Colonic mucosa (tissue), 4 donors: ENCODE measurements at regions not wholly inside any gene's neighbourhood (a gene's known extent, or its start where the extent isn't known, plus 50 kb on each side); places are given as distances from the start of the nearest gene placed in this dataset.

Experiments
- DNase-seq: peaks from one replicate; pipeline ENCODE4 v3.0.0-alpha.2; 2020
- H3K27ac ChIP-seq: fragments of 200-600 bp; one replicate; pipeline ENCODE4 v1.8.0; 2021
- H3K27me3 ChIP-seq: fragments of 200-600 bp; one replicate; pipeline ENCODE4 v1.8.0; 2021
- H3K36me3 ChIP-seq: fragments of 200-600 bp; one replicate; pipeline ENCODE4 v1.8.0; 2021
- H3K4me1 ChIP-seq: fragments of 200-600 bp; one replicate; pipeline ENCODE4 v1.8.0; 2021; ENCODE audit warnings: mild to moderate bottlenecking
- H3K4me3 ChIP-seq: fragments of 200-600 bp; one replicate; pipeline ENCODE4 v1.8.0; 2021
- H3K9ac ChIP-seq, 2 donors: one replicate each; pipeline ENCODE4 v1.7.0; 2013; ENCODE audit warnings: control low read depth in 2 of 2, low read depth in 2 of 2, low read length in 2 of 2
- H3K9me3 ChIP-seq: fragments of 200-600 bp; one replicate; pipeline ENCODE4 v1.8.0; 2021
- intact Hi-C: fragments of 100-400 bp; cut with DNase I; formaldehyde crosslinking; loops from one replicate; pipeline ENCODE4 v1.14.1; 2022
- TF ChIP-seq, protein P1 (sequence below): fragments of 200-600 bp; IDR thresholded peaks from one replicate; pipeline ENCODE4 v1.8.0; 2022; ENCODE audit warnings: antibody characterized with exemption, mild to moderate bottlenecking
- donor health status: healthy.
- donor health status: DM: no; HTN: no; CAD: no.
- donor health status: DM: no; HTN: no; CAD: no.

GRCh38 chr10:64071218-64071617 lies 550.0 kb downstream of the REEP3 start:
- intact Hi-C loops: no loop called here
- Histone ChIP-seq H3K27ac (no peak overlapping the region), H3K9ac (no peak overlapping the region), H3K36me3 (no peaks in the 10 kb centered on the region), H3K27me3 (no peaks in the 10 kb centered on the region), H3K4me1 (no peaks in the 10 kb centered on the region), H3K4me3 (no peak overlapping the region), H3K9me3 (no peaks in the 10 kb centered on the region)
- DNase-seq: no peak
- TF ChIP-seq, protein P1, sequence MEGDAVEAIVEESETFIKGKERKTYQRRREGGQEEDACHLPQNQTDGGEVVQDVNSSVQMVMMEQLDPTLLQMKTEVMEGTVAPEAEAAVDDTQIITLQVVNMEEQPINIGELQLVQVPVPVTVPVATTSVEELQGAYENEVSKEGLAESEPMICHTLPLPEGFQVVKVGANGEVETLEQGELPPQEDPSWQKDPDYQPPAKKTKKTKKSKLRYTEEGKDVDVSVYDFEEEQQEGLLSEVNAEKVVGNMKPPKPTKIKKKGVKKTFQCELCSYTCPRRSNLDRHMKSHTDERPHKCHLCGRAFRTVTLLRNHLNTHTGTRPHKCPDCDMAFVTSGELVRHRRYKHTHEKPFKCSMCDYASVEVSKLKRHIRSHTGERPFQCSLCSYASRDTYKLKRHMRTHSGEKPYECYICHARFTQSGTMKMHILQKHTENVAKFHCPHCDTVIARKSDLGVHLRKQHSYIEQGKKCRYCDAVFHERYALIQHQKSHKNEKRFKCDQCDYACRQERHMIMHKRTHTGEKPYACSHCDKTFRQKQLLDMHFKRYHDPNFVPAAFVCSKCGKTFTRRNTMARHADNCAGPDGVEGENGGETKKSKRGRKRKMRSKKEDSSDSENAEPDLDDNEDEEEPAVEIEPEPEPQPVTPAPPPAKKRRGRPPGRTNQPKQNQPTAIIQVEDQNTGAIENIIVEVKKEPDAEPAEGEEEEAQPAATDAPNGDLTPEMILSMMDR: no peak

DNA sequence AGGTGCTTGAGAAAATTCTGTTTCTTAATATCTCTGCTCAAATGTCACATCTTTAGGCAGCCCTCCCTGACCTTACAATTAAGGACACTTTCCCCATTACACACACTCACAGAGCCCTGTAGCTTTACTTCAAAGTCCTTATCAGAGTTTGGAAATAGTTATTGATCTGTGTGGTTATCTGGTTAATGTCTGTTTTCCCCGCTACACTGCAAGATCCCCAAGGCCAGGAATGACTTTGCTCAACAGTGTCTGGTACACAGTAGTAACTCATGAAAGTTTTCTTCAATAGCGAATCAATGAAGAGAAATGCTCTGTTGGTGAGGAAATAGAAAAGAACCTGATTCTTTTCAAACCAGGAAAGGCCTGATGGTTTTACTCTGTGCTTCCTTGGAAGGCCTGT lies 554.4 kb downstream of the REEP3 start:
- DNase-seq: no peak
- TF ChIP-seq, protein P1: no peak
- H3K27me3 ChIP-seq: no peaks in the 10 kb centered on the region
- no peaks in the 10 kb centered on the region for H3K9me3 ChIP-seq
- H3K36me3 ChIP-seq: no peaks in the 10 kb centered on the region
- H3K4me1 ChIP-seq: peaks cover 5% of the 10 kb centered on the region
- H3K4me3 ChIP-seq: no peak overlapping the region
- no peak overlapping the region for H3K27ac ChIP-seq
- intact Hi-C loops: no loop called here
- H3K9ac ChIP-seq: no peak overlapping the region

DNA sequence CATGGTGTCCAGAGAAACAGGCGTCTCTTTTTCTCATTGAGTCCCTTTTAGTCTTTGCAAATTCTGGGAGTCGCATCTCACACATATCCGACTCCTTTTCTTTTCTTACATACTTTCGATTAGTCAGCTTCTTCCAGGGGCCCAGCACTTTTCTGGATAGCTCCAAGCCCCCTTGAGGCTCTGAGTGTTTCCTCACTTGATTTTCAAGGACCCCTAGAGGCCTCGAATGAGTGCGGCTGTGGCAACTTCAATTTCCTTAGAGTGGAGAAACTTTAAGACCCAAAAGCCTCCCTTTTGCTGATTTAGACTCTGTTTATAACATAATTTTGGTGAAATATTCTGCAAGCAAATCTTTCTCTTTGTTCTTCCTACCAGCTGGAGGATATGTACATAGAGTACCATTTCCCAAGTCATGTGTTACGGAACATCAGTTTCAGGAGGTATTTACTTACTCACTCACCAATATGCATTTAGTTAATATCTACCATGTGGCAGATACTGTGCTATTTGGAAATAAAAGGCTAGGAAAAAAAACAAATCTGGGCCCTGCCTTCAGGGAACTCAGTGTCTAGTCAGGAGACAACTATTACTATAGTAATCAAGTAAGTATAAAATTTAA lies 555.2 kb downstream of the REEP3 start:
- no peak for DNase-seq
- Histone ChIP-seq H3K4me1 (peaks cover 5% of the 10 kb centered on the region), H3K36me3 (no peaks in the 10 kb centered on the region), H3K9me3 (no peaks in the 10 kb centered on the region), H3K27ac (no peak overlapping the region), H3K27me3 (no peaks in the 10 kb centered on the region), H3K4me3 (no peak overlapping the region), H3K9ac (no peak overlapping the region)
- intact Hi-C loops: no loop called here
- TF ChIP-seq, protein P1: no peak

DNA sequence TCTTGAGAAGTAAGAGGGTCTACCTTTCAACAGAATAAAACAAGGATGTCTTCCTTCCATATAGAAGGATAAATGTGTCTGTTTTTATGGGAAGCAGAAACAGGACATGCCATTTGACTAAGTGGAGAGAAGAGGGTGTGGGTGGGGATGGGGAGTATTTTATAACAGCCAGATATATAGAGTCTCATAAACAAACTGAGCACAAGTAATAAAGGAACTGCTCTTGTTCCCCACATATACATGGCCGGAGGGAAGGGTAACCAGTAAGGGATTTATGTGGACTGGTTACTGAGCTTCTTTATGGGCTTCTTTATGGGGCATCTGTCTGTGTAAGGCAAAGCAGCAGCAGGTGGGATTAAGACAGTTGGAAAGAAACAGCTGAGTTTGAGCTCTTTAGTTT lies 558.1 kb downstream of the REEP3 start:
- Histone ChIP-seq H3K27me3 (no peaks in the 10 kb centered on the region), H3K4me3 (no peak overlapping the region), H3K4me1 (peaks cover 5% of the 10 kb centered on the region), H3K27ac (no peak overlapping the region), H3K9ac (no peak overlapping the region), H3K36me3 (no peaks in the 10 kb centered on the region), H3K9me3 (no peaks in the 10 kb centered on the region)
- TF ChIP-seq, protein P1: no peak
- intact Hi-C loops: no loop called here
- no peak for DNase-seq

DNA sequence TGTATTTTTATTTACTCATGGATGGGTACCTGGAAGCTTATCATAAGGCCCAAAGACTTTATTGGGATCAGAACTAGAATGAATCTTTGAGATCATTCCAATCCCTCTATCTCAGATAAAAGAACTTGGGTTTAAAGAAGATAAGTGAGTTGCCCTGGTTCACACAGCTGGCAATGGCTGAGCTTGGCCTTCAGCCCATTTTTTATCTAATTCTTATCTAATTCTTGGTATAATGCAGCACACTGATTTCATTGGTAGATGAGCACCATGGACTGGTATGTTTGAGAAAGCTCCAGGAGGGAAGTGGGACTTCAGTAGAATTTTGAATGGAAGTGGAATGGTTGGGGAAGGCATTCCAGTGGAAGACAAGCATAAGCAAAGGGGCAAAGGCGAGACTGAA lies 558.9 kb downstream of the REEP3 start:
- Histone ChIP-seq H3K4me3 (no peak overlapping the region), H3K27ac (no peak overlapping the region), H3K36me3 (no peaks in the 10 kb centered on the region), H3K27me3 (no peaks in the 10 kb centered on the region), H3K4me1 (peaks cover 5% of the 10 kb centered on the region), H3K9ac (no peak overlapping the region), H3K9me3 (no peaks in the 10 kb centered on the region)
- no peak for DNase-seq
- TF ChIP-seq, protein P1: no peak
- intact Hi-C loops: no loop called here
